NCI-H345 treated with DMSO at 0.1 percent for 48 hours (cell line): ENCODE measurements at regions not wholly inside any gene's neighbourhood (a gene's known extent, or its start where the extent isn't known, plus 50 kb on each side); places are given as distances from the start of the nearest gene placed in this dataset.
"Not testable (repeated sequence)": the region's sequence is repeated elsewhere in the genome, so short reads cannot be mapped to it uniquely, and the experiment has no call there.

ENCODE experiments used
- DNase-seq: peaks from one replicate; lab custom pipeline; 2025; ENCODE audit not compliant: unreplicated experiment; lab: John Stamatoyannopoulos, UW

DNA sequence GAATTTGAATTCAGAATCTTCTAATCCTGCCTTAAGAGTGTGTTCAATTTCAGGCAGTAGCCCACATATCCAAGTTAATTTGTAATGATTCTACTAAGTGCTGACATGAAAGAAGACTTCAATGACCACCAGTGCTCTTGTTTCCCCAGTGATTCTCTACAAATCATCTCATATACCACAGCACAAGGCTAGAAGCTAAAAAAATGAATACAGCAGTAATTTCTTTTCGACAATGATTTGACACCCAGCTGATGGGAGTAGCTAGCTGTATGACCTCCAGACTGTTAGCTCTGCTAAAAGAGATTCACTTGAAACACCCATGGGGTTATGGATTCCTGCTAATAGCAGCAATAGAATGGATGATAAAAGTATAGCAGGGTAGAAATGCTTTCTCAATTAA is 217.0 kb upstream of the TMEFF2 start:
- DNase-seq = no peak

DNA sequence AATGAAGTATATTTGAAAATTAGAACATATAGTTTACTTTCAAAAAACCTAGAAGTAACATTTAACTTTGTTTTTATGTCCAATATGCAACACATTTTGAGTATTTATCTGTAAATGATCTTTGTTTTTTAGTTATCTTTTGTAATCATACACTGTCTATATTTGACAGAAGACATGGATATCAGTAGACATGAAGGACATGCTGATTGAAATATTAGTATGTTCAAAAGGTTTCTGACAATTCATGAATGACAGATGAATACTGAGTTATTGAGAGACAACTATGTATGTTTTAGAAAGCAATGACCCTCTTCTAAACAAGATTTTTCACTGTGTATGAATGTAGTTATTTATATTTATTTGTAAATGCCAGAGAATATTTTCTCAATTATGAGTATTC is 215.6 kb upstream of the TMEFF2 start:
- DNase-seq = no peak

DNA sequence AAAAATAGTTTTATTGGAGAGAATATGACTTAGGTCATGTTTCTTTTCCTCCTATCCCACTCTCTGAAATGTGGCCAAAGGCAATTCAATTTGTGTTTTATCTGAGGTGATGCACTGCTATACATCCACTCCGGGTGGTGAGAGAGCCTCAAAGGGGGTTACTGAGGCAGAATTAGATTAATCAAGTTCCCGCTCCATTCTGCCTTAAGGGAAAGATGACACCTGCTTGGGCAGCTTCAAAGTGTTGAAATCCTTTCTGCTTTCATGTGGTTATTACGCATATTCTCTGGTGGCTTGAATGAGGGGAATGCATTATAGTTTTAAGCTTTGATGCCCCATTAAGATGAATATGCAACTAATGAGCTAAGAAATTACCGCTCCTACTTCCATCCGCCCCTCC is 213.0 kb upstream of the TMEFF2 start:
- DNase-seq = no peak

DNA sequence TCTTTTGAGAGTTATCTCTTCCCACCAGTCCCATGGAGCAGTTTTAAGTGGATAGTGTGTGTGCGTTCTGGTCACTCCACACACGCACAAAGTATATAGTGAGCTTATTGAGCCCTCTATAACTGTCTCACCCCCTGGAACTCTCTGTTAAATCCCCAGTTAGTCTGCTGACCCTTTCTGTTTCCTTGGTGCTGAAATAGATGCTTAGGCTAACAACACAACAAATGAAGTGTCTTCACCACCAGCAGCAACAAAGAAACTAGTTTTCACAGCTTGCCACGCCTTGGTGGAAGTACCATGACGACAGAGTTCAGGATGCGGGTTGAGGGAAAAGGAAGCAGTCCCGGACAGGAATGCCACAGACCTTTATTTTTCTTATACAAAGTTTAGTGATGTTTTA is 203.5 kb upstream of the TMEFF2 start:
- DNase-seq = no peak

DNA sequence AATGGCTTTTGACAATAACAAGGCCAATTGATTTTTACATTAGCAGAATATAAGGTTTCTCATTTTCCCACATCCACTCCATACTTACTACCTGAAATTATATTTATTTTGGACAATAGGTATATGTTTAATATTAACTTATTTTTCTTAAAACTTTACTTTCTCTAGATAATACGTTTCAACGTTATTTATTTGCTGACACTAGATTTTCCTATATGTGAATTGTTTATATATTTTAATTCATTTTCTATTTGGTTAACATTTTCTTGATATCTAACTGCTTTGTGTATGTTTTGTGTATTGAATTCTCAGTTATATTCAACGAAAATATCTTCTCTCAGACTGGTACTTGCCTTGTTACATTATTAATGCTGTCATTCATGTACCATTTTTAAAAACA is 199.9 kb upstream of the TMEFF2 start:
- no peak for DNase-seq

DNA sequence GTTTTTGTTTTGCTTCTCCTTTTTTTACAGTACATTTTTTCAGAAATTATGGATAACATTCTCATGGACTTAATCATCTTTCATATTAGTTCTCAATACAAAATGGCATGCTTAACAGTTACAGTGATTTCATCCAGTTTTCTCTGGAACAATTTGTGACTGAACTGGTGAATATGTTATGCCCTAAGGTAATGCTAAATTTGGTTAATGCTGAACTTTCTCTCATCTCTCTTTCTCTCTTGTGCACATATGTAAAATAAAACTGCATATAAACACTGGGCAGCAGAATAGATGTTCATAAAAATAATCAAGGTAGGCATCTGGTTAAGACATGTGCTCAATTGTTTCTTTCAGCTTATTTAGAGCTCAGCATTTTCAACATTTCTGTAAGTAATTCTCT is 196.3 kb upstream of the TMEFF2 start:
- no peak for DNase-seq

DNA sequence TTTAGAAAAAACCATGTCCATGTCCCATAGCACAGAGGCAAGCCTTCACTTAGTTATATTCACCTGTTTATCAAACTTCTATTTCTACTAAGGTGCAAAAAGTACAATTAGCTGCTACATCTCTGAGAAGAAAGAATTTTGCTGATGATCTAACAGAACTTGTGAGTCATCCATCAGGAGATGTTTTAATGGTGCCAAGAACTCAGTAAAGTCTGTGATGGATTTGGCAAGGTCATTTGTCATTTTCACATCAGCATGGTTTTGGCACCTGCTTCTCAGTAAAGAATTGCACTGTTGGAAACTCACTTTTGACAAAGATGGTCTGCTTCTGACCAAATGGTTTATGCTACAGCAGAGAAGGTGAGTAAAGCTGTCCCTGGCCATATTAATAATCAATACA is 195.7 kb upstream of the TMEFF2 start:
- no peak for DNase-seq

DNA sequence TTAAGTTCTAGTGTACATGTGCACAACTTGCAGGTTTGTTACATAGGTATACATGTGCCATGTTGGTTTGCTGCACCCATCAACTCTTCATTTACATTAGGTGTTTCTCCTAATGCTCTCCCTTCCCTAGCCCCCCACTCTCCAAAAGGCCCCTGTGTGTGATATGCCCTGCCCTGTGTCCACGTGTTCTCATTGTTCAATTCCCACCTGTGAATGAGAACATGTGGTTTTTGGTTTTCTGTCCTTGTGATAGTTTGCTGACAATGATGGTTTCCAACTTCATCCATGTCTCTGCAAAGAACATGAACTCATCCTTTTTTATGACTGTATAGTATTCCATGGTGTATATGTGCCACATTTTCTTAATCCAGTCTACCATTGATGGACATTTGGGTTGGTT is 189.5 kb upstream of the TMEFF2 start:
- not testable (repeated sequence) for DNase-seq

DNA sequence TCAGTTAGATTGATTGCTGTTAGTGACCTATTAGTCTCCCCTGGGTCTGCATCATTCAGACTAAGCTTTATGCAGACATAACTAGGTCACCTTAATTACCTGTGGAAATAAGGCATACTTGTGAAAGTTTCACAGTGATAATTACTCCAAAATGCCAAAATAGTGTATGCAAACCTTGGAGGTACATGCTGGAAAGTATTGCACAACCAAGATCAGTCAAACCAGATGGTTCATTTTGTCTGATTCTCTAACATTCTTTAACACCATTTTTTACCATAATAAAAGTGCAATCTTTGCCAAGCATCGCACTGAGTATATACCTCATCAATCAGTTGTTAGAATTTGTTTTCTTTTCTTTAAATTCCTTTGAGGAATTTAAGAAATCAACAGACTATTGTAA is 186.3 kb upstream of the TMEFF2 start:
- DNase-seq = no peak

DNA sequence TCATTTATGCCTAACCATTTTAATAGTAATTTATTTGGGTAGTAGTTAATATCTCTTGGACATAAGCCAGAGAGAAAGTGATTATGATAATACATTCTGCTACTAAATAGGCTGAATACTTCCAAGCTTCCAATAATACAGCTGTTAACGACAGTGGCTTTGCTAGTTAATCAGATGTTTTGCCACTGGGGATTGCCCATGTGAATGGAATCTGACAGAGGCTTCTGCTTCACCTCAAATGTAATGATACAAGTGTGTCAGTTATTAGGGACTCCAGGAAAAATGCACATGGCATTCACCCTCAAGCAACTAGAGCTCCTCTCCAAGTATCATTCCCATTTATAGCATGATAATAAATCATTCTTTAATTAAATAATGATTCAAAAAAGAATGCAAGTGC is 185.0 kb upstream of the TMEFF2 start:
- DNase-seq = no peak

DNA sequence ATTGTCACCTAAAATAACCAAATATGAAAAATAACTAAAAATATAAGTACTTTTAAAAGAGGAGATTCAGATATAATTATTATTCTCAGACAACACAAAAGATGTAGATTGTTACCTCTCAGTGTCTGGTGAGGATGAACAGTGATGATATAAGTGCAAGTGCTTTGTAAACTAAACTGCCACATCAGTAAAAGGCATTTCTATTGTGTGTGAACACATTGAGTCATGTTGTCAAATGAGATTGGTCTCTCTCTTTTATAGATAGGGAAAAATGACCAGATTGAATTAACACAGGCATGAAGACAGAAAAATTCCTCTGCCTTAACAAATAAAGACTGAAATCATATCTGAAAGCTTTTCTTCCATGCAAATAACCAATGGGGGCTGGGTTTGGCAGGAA is 182.4 kb upstream of the TMEFF2 start:
- DNase-seq = no peak

DNA sequence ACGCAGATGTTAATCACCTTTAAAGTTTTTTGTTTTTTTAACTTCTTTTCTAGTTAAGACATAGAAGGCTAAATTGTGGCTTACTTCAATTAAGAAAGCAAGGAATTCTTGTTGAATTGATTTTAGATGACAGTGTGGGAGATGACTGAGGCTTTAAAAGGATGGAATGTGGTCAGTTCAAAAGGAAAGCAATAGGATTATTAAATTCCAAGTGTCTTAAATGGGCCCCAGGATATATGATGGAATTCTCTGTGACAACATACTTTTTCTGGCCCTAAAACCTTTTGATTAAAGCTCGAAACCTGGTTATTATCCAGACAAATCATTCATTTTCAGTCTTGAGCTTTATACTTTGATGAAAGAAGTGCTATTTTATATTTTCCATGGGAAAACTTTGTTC is 179.0 kb upstream of the TMEFF2 start:
- no peak for DNase-seq

DNA sequence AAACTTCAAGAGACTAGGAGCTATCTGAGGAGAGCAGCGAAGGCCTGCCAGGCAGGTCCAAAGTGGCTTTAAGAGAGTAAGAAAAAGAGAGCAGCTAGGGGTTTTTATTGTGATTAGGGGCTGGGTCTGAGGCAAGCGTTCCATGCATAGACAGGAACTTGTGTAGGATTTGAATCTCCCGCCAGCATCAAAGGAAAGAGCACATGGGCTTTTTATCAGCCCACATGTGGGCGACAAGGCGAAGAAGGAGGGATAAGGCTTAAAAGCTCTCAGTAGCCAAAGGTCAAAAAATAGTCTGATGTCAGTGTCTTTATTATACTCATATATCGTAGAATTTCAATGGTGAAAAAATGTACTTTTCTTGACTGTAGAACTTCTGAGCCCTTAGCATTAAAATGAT is 178.5 kb upstream of the TMEFF2 start:
- no peak for DNase-seq

DNA sequence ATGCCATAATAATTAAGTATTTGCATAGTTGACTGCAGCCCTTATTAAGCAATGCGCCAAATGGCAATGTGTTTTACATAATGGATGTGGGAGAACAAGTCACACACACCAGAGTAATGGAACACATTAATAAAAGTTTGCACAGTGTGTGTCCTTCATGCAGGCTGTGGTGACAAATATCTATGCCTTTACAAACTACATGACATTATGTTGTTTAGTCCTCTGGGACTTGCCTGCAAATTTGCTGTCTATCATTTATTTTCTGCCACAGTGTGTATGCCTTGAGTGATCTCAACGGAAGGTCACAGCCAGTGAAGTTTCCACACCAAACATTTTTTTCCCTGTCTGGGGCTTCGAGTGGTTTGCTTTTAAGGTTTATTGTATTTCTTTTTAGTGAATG is 175.2 kb upstream of the TMEFF2 start:
- no peak for DNase-seq

DNA sequence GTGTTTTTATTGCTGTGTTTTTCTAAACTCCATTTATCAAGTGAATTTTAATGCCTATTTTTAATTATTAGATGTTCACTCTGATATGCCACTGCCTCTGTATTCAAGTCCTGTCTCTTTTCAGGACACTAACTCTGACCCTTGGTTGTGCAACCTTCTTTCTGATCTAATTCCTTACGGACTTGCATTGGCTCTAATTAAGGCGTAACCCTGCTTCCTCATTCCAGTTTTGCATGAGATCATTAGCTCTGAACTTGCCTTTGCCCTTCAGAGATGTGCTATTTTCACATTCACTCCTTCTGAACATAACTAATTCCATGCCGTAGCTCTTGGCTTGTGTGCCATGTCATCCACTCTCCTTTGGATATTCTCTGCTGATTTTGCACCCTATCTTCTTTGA is 162.5 kb upstream of the TMEFF2 start:
- DNase-seq = no peak

DNA sequence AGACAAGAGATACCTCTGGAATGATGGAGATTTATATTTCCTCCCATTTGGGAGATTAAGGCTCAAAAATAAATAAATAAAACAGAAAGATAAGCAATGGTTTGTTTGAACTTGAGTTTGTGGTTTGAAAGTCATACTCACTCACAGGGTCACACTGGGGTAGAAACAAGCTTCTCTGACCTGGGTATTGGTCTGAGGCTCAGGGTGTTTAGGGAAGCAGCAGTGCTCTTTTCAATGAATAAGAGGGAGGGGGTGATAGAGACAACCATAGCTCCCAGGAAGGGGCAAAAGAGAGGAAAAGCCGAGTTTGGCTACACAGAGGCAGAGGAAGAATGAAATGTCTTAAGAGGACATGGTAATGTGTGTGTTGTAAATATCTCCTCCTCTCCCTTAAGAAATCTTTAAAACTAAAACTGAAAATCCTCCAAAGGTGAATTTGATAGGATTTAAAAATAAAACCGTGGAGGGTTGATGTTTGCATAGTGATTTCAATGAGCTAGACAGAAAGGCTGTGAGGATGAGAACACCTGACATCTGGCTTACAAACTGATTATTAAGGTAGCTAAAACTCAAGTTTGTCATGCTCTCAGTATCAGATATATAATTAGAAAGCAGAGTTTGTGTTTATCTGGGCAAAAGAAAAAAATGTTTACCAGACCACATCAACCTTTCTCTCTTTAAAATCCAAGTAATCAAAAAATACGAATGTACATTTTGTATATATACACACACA is 159.9 kb upstream of the TMEFF2 start:
- DNase-seq = no peak

DNA sequence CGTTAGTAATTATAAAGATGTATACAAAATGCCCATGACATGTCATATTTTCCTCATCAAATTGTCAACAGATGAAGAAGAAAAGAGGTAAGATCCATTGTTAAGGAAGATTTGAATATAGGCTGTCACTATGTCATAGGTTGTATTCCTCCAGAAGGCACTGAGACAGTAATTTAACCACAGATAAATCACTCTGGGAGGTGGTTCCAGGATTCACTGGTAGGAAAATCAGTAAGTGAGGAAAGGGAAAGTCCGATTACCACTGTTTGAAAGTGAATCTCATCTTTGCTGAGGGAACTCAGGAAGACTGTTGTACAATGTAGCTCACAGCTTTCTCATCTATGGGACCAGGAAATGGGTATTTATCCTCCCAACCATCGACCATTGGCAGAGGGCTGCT is 152.8 kb upstream of the TMEFF2 start:
- DNase-seq = no peak

DNA sequence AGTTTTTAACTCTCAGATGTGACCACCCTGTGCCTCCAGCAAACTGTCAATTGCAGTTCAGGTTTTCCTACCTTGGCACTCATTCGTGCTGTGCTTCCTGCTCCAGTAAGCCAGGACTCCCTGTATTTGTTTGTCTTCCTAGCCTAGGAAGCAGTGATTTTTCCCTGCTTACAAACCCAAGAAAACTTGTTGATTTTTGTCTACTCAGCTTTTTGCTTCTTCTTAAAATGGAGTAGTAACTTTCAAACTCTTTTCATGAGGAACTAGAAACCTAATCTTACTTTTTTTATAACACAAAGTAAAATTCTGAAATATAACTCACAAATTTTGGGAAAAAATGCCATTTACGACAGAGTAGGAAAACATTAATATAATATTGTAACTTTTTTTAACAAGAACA is 150.6 kb upstream of the TMEFF2 start:
- no peak for DNase-seq

DNA sequence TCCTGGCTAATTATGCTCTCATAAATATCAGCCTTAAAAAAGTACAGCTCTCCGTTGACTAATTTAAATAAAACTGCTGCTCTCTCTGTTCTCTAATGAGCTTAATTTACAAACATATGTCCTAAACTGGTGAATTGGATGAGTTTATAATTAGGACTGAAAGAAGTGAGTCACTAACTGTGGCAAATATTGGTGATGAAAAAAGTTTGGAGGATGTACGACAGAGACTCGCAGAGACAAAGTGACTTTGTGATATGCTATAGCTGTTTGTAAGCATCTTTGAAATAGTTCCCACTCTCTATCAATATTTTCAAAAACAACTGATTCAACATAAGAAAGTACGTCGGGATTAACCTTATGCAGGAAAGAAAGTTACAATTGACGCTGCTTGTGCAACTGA is 138.9 kb upstream of the TMEFF2 start:
- DNase-seq = no peak

DNA sequence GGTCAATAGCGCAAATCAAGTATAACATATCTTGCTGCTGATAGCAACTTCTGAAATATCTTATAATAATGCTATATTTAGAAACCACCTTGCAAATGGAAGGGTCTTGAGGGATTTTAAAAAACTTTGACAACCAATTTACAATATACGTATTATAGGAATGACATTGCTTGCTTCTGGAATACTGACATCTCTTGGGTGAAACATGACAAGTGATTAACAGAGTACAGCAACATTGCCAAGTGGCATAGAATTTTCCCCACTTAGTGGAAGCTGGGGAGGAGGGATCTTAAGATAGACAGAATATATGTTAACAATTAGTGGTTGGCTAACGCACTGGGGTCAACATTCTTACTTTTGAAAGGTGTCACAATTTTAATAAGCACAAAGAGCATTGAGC is 133.6 kb upstream of the TMEFF2 start:
- no peak for DNase-seq

DNA sequence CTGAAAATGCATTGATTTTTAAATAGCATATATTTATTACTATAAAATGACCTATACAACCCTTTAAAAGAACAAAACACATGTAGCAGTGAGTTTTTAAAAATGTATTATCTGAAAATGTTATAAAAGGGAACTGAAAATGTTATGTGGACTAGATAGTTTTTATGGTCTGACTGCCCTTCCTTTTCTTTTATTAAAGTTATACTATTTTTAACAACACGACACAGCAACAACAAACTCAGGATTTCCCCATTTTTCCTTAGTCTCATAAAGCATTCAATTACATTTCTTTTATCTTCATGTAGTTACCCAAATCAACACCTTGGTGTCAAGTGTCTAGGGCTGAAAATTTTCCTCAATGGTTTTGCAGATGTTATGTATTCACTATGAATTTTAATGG is 132.8 kb upstream of the TMEFF2 start:
- no peak for DNase-seq

DNA sequence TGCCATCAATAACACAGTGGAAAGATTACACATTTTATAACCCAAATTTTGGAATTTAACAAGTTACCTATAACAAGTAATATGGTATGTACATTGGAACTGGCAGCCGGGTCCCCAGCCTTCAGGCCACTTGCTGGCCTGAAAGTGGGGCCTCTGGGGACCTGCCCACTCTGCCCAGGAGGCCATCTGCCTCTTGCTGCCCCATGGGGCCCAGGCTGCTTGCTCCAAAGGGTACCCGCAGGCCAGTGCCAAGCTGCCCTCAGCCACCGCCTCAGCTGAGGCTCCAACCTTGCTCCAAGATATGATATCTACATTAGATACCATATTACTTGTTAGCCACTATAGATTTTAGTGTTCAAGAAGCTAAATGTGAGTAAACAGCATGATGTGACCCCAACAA is 120.8 kb upstream of the TMEFF2 start:
- DNase-seq = no peak

DNA sequence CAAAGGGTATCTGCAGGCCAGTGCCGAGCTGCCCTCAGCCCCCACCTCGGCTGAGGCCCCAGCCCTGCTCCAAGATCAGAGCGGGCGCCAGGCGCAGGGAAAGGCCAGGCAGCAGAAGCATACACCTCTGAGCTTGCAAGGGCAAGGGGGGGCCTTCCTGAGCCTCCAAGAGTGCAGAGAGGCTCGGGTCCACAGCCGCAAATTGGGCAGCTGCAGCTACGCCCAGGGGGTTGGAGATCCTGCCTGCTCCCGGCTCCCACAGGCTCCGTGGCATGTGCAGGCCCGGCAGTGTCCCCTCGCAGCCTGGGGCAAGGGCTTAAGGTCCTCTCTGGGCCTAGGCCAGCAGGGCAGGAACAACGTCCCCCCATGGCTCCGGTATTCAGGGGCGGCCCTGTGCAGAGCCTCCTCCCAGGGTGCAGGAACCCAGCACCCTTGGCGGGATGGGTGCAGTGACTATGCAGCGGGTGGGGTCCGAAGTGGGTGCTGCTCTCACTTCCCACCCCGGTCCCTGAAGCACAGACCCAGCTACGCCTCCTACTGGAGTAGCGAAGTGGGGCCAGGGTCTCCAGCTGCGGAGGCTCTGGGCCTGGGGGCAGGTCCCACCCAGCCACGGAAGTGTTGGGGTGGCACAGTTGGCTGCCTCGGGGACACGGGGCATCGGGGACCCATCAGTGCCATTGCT is 120.2 kb upstream of the TMEFF2 start:
- no peak for DNase-seq
